Duodenal mucosa (tissue), 2 donors: ENCODE measurements at regions not wholly inside any gene's neighbourhood (a gene's known extent, or its start where the extent isn't known, plus 50 kb on each side); places are given as distances from the start of the nearest gene placed in this dataset.

Experiments
- H3K27ac ChIP-seq: one replicate; pipeline ENCODE4 v1.7.0; 2013; ENCODE audit warnings: low read depth, low read length
- H3K27me3 ChIP-seq, 2 donors: one replicate each; pipeline ENCODE4 v1.7.0; 2013; ENCODE audit warnings: low read length in 2 of 2, control low read depth in 1 of 2; ENCODE audit not compliant: insufficient read depth in 2 of 2, control insufficient read depth in 1 of 2
- H3K36me3 ChIP-seq, 2 donors: one replicate each; pipeline ENCODE4 v1.7.0; 2013; ENCODE audit warnings: low read length in 2 of 2, control low read depth in 1 of 2; ENCODE audit not compliant: insufficient read depth in 2 of 2, control insufficient read depth in 1 of 2
- H3K4me1 ChIP-seq, 2 donors: one replicate each; pipeline ENCODE4 v1.7.0; 2013; ENCODE audit warnings: low read length in 2 of 2, control low read depth in 1 of 2; ENCODE audit not compliant: insufficient read depth in 2 of 2, control insufficient read depth in 1 of 2
- H3K4me3 ChIP-seq, 2 donors: one replicate each; pipeline ENCODE4 v1.7.0; 2013; ENCODE audit warnings: low read length in 2 of 2, low read depth in 1 of 2
- H3K9ac ChIP-seq, 2 donors: one replicate each; pipeline ENCODE4 v1.7.0; 2013; ENCODE audit warnings: low read length in 2 of 2, low read depth in 1 of 2
- H3K9me3 ChIP-seq, 2 donors: one replicate each; pipeline ENCODE4 v1.7.0; 2013; ENCODE audit warnings: low read length in 2 of 2, control low read depth in 1 of 2; ENCODE audit not compliant: control insufficient read depth in 1 of 2

- H3K27ac ChIP-seq = no peak overlapping the region
- peaks cover 38 to 46% of the 10 kb centered on the region in 2 donors for H3K4me1 ChIP-seq
- H3K9ac ChIP-seq = peak overlapping the region; percentile 76 to 94
These were observed 50.0 kb upstream of the BOLA1 start for GRCh38 chr1:149849111-149849946.

More at GRCh38 chr1:149849111-149849946, 50.0 kb upstream of the BOLA1 start:
- Histone ChIP-seq H3K4me3 (peak overlapping the region; percentile 84 to 86), H3K36me3 (peaks cover 0 to 6% of the 10 kb centered on the region in 2 donors), H3K9me3 (no peaks in the 10 kb centered on the region), H3K27me3 (no peaks in the 10 kb centered on the region)
